MCF 10A (cell line): ENCODE measurements at regions not wholly inside any gene's neighbourhood (a gene's known extent, or its start where the extent isn't known, plus 50 kb on each side); places are given as distances from the start of the nearest gene placed in this dataset.

ENCODE experiments used
- BruUV-seq: library from RNA; stranded (reverse); fragments of 400-500 nt; replicated peaks from 2 replicates; lab custom pipeline; 2021; lab: Mats Ljungman, UMichigan
- CTCF ChIA-PET: fragments of 300-600 bp; sonication (Branson Sonifier 250); formaldehyde crosslinking; extraction: SDS; loops from one replicate; lab custom pipeline; 2021; ENCODE audit warnings: antibody characterized with exemption, inconsistent platforms; lab: Yijun Ruan, JAX
- POLR2A ChIA-PET: fragments of 300-600, 350-650 bp; sonication (Branson Sonifier 250); formaldehyde crosslinking; extraction: SDS; loops from one replicate; lab custom pipeline; 2020; ENCODE audit warnings: antibody characterized with exemption, inconsistent platforms; lab: Yijun Ruan, JAX
- DNase-seq: peaks from one replicate; pipeline ENCODE4 v3.0.0-alpha.2; 2018; ENCODE audit not compliant: unreplicated experiment
- H3K27ac Mint-ChIP-seq: one replicate; pipeline ENCODE4 v1.8.0; 2022; ENCODE audit warnings: mild to moderate bottlenecking, low read depth, mixed read lengths; ENCODE audit not compliant: unreplicated experiment
- H3K27me3 Mint-ChIP-seq: one replicate; pipeline ENCODE4 v1.8.0; 2022; ENCODE audit warnings: mixed read lengths; ENCODE audit not compliant: insufficient read depth, unreplicated experiment
- H3K36me3 Mint-ChIP-seq: one replicate; pipeline ENCODE4 v1.8.0; 2022; ENCODE audit warnings: mild to moderate bottlenecking, moderate library complexity, mixed read lengths; ENCODE audit not compliant: insufficient read depth, unreplicated experiment
- H3K4me1 Mint-ChIP-seq: one replicate; pipeline ENCODE4 v1.8.0; 2022; ENCODE audit warnings: mixed read lengths; ENCODE audit not compliant: insufficient read depth, unreplicated experiment
- H3K4me3 Mint-ChIP-seq: one replicate; pipeline ENCODE4 v1.8.0; 2022; ENCODE audit warnings: mild to moderate bottlenecking, moderate library complexity, mixed read lengths; ENCODE audit not compliant: unreplicated experiment
- H3K9me3 Mint-ChIP-seq: one replicate; pipeline ENCODE4 v1.8.0; 2022; ENCODE audit warnings: mixed read lengths; ENCODE audit not compliant: unreplicated experiment
- CTCF ChIP-seq: fragments of 200-600 bp; IDR thresholded peaks from one replicate; pipeline ENCODE4 v1.8.0; 2022; ENCODE audit warnings: antibody characterized with exemption, mild to moderate bottlenecking; ENCODE audit not compliant: unreplicated experiment
- intact Hi-C: fragments of 100-400 bp; cut with micrococcal nuclease; formaldehyde crosslinking; loops from 2 replicates; pipeline ENCODE4 v1.14.1; 2022

- POLR2A ChIA-PET, result no interaction called here
- Mint-ChIP-seq H3K27me3 (no peaks in the 10 kb centered on the region), H3K9me3 (peaks cover 40% of the 10 kb centered on the region), H3K36me3 (no peaks in the 10 kb centered on the region), H3K4me3 (no peak overlapping the region), H3K4me1 (no peaks in the 10 kb centered on the region), H3K27ac (no peak overlapping the region)
- no peak for DNase-seq
- intact Hi-C loops, result no loop called here
- BruUV-seq, result no TSS peak
- CTCF ChIA-PET, result interaction anchor here (1.0 kb wide), 1 partner anchor 45 kb away, joined by 4 read pairs; no protein-coding TSS in a partner anchor
- TF ChIP-seq CTCF, result no peak
Measured at GRCh38 chr18:24771300-24771699, 310.9 kb downstream of the HRH4 start.

GRCh38 chr18:24773101-24773500 is 312.7 kb downstream of the HRH4 start:
- intact Hi-C loops, result no loop called here
- no TSS peak for BruUV-seq
- CTCF ChIA-PET, result no interaction called here
- Mint-ChIP-seq H3K27ac (no peak overlapping the region), H3K4me3 (no peak overlapping the region), H3K4me1 (no peaks in the 10 kb centered on the region), H3K27me3 (no peaks in the 10 kb centered on the region), H3K9me3 (peaks cover 27% of the 10 kb centered on the region), H3K36me3 (no peaks in the 10 kb centered on the region)
- no peak for DNase-seq
- POLR2A ChIA-PET, result no interaction called here
- TF ChIP-seq CTCF, result no peak

- no peak overlapping the region for H3K4me3 Mint-ChIP-seq
- no peak overlapping the region for H3K27ac Mint-ChIP-seq
- no peaks in the 10 kb centered on the region for H3K4me1 Mint-ChIP-seq
- BruUV-seq, result no TSS peak
- peaks cover 15% of the 10 kb centered on the region for H3K9me3 Mint-ChIP-seq
- CTCF ChIA-PET, result no interaction called here
- DNase-seq, result no peak
- TF ChIP-seq CTCF, result no peak
- intact Hi-C loops, result no loop called here
- H3K36me3 Mint-ChIP-seq, result no peaks in the 10 kb centered on the region
- H3K27me3 Mint-ChIP-seq, result no peaks in the 10 kb centered on the region
- POLR2A ChIA-PET, result no interaction called here
Measured at GRCh38 chr18:24776019-24776418, 315.6 kb downstream of the HRH4 start.

- no peak for DNase-seq
- intact Hi-C loops, result no loop called here
- Mint-ChIP-seq H3K36me3 (no peaks in the 10 kb centered on the region), H3K4me3 (no peak overlapping the region), H3K9me3 (peaks cover 15% of the 10 kb centered on the region), H3K27ac (no peak overlapping the region), H3K4me1 (no peaks in the 10 kb centered on the region), H3K27me3 (no peaks in the 10 kb centered on the region)
- TF ChIP-seq CTCF, result no peak
- ChIA-PET CTCF (no interaction called here), POLR2A (no interaction called here)
- no TSS peak for BruUV-seq
Measured at GRCh38 chr18:24778810-24779418, 318.5 kb downstream of the HRH4 start.
